CD4-positive, alpha-beta T cell treated with Interleukin-15 for 4 hours (primary cell): ENCODE measurements at regions not wholly inside any gene's neighbourhood (a gene's known extent, or its start where the extent isn't known, plus 50 kb on each side); places are given as distances from the start of the nearest gene placed in this dataset.

Source experiments
- DNase-seq: peaks from one replicate; pipeline ENCODE4 v3.0.0-alpha.2; 2020; ENCODE audit warnings: low spot score

DNA sequence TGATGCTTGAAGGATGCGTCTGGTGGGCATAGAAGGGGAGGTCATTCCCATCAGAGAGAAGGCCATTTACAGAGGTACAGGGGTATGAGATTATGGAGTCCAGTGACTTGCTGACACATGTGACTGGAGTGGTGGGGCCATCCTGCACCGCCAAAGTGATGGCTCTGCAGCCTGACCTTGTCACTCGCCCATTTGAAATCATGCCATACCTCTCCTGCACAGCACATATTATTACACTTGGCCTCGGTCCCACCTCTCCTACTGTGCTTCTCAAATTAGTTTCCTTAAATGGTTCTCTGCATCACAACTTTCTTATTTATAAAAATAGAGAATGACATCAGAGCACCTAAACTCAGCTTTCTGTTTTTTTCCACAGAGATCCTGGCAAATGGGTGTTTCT is 60.7 kb upstream of the HAND2 start:
- no peak for DNase-seq

DNA sequence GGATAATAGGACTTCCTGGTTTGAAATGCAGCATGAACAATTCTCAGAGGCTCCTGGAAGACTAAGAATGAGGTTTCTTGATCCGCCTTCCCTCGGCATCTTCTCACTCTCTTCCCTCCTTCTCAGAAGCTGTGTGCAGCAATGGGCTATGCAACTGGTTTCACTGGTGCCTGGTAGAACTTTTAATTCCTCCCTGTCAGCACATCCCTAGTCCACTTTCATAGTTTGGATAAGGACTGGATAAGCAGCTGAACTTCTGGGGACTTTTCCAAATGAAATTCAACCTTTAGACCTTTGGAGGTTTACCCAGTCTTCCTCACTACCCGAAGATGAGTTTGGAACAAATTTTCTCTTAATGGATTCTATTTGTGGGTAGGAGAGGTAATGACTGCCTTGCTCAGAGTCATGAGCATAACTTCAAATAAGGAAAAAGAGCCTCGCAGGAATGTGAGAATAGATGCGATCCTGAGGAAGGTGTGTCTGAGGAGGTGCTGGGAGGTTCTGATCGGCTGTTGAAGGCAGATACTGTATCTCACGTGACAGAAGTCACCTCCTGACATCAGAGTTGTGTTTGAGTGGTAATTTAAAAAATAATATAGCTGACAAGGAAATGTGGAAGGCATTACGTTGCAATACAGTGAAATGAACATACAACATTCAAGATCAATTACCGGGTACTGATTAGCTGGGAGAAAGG is 56.0 kb upstream of the HAND2 start:
- DNase-seq, result no peak

DNA sequence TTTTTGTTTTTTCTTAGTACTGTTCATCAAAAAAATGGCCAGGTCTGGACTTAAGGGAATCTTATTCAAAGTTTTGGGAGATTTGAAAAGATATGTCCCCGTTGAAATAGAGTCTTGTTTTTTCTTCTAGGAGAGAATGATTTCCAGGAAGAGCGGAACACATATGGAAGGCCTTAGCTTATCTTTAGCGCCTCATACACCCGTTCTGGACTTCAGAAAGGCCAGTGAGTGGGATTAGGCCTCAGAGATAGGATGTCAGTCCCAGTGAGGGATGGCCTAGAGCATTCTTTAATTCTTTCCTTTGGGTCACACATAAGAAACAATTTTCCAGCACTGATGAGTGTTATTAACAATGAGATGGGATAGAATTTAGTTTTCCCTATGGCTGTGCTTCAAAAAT is 54.5 kb upstream of the HAND2 start:
- no peak for DNase-seq
